GM12878 (cell line): ENCODE measurements at regions not wholly inside any gene's neighbourhood (a gene's known extent, or its start where the extent isn't known, plus 50 kb on each side); places are given as distances from the start of the nearest gene placed in this dataset.

Experiments used
- ETV6 ChIP-seq, 2 experiments: fragments of 450-650 bp in 1 of 2; IDR thresholded peaks in 1 of 2; conservative IDR thresholded peaks in 1 of 2; 2 replicates each; pipeline ENCODE4 v1.6.1; 2014; ENCODE audit warnings: antibody characterized with exemption in 1 of 2, borderline replicate concordance in 1 of 2, low read depth in 1 of 2, mild to moderate bottlenecking in 1 of 2, moderate library complexity in 1 of 2
- HDAC6 ChIP-seq: fragments of 200-600 bp; sonication (generic); IDR thresholded peaks from one replicate; pipeline ENCODE4 v1.8.0; 2017; ENCODE audit warnings: antibody characterized with exemption; ENCODE audit not compliant: unreplicated experiment
- IKZF2 ChIP-seq, 2 experiments: fragments of 450-650 bp; IDR thresholded peaks; 2 replicates each; pipeline ENCODE4 v1.6.1; 2017; ENCODE audit warnings: mild to moderate bottlenecking in 2 of 2, moderate library complexity in 2 of 2
- IRF5 ChIP-seq: fragments of 450-650 bp; IDR thresholded peaks from 2 replicates; pipeline ENCODE4 v1.6.1; 2017; ENCODE audit warnings: borderline replicate concordance
- KAT2A ChIP-seq: conservative IDR thresholded peaks from 2 replicates; pipeline ENCODE4 v1.6.1; 2011; ENCODE audit warnings: low read depth, low read length; ENCODE audit not compliant: control insufficient read depth
- NRF1 ChIP-seq: conservative IDR thresholded peaks from 2 replicates; pipeline ENCODE4 v1.6.1; 2011; ENCODE audit warnings: mild to moderate bottlenecking, low read depth, low read length, improper control_type of control experiment
- TCF7 ChIP-seq: IDR thresholded peaks from 2 replicates; pipeline ENCODE4 v1.6.1; 2014; ENCODE audit warnings: antibody characterized with exemption, borderline replicate concordance
- YBX1 ChIP-seq: fragments of 450-650 bp; IDR thresholded peaks from 2 replicates; pipeline ENCODE4 v1.6.1; 2016; ENCODE audit warnings: antibody characterized with exemption
- ZBTB11 ChIP-seq: fragments of 450-650 bp; formaldehyde crosslinking; IDR thresholded peaks from 2 replicates; pipeline ENCODE4 v1.5.0; 2022; ENCODE audit warnings: mild to moderate bottlenecking, missing genetic modification characterization
- TF ChIP-seq, protein P1 (sequence below): IDR thresholded peaks from 2 replicates; pipeline ENCODE4 v1.6.1; 2012; ENCODE audit warnings: low read depth, low read length, improper control_type of control experiment

DNA sequence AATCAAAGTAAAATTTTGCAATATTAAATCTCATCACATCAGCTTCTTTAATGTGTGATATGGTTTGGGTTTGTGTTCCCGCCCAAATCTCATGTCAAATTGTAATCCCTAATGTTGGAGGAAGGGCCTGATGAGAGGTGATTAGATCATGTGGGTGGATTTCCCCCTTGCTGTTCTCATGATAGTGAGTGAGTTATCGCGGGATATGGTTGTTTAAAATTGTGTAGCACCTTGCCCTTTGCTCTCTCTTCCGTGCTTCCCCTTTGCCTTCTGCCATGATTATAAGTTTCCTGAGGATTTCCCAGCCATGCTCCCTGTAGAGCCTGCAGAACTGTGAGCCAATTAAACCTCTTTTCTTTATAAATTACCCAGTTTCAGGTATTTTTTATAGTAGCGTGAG, 131.9 kb downstream of the ZNF326 start (continued):
- TF ChIP-seq ZBTB11 (CRISPR knock-in tag), result no peak
- no peak for TF ChIP-seq IRF5
- TF ChIP-seq YBX1, result no peak
- TF ChIP-seq KAT2A, result no peak
- no peak for TF ChIP-seq NRF1
- no peak for TF ChIP-seq TCF7
- TF ChIP-seq, protein P1, sequence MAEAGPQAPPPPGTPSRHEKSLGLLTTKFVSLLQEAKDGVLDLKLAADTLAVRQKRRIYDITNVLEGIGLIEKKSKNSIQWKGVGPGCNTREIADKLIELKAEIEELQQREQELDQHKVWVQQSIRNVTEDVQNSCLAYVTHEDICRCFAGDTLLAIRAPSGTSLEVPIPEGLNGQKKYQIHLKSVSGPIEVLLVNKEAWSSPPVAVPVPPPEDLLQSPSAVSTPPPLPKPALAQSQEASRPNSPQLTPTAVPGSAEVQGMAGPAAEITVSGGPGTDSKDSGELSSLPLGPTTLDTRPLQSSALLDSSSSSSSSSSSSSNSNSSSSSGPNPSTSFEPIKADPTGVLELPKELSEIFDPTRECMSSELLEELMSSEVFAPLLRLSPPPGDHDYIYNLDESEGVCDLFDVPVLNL, result no peak
- TF ChIP-seq HDAC6, result no peak
- no peak for TF ChIP-seq ETV6 (conservative IDR thresholded peaks at IDR 0.05 in 1 of 2, IDR thresholded peaks at IDR 0.05 in 1 of 2; ENCODE audit: borderline replicate concordance in 1 of 2, low read depth in 1 of 2)
- TF ChIP-seq IKZF2 (IDR thresholded peaks at IDR 0.05), result no peak
- TF ChIP-seq, all 136 proteins: peak for 0
